Caki2 (cell line): ENCODE measurements at regions not wholly inside any gene's neighbourhood (a gene's known extent, or its start where the extent isn't known, plus 50 kb on each side); places are given as distances from the start of the nearest gene placed in this dataset.

Experiments
- DNase-seq: peaks from one replicate; pipeline ENCODE4 v3.0.0-alpha.2; 2015; ENCODE audit warnings: low read depth
- in situ Hi-C: cut with HindIII; loops from 2 replicates; pipeline ENCODE4 v1.10.0; 2016; ENCODE audit warnings: low sequenced_read_pairs, low pct_unique_long_range_greater_than_20kb, mixed read lengths

GRCh38 chr12:67116134-67116533, 153.0 kb upstream of the CAND1 start:
- DNase-seq = no peak
- in situ Hi-C loops = no loop called here

GRCh38 chr12:67122584-67122983, 146.6 kb upstream of the CAND1 start:
- in situ Hi-C loops = no loop called here
- no peak for DNase-seq

- no peak for DNase-seq
- in situ Hi-C loops = no loop called here
Observed at GRCh38 chr12:67137256-67137655, 131.9 kb upstream of the CAND1 start.

- in situ Hi-C loops = no loop called here
Observed at GRCh38 chr12:67141296-67142018, 127.7 kb upstream of the CAND1 start.

GRCh38 chr12:67145692-67146091, 123.5 kb upstream of the CAND1 start:
- in situ Hi-C loops = no loop called here
- DNase-seq = no peak

More at GRCh38 chr12:67141296-67142018, 127.7 kb upstream of the CAND1 start:
- no peak for DNase-seq

- DNase-seq = no peak
- in situ Hi-C loops = no loop called here
Observed at GRCh38 chr12:67147030-67147429, 122.1 kb upstream of the CAND1 start.

GRCh38 chr12:67147447-67147846, 121.7 kb upstream of the CAND1 start:
- DNase-seq = no peak
- in situ Hi-C loops = no loop called here

- no peak for DNase-seq
- in situ Hi-C loops = no loop called here
Observed at GRCh38 chr12:67148265-67148664, 120.9 kb upstream of the CAND1 start.

- no peak for DNase-seq
- in situ Hi-C loops = no loop called here
Observed at GRCh38 chr12:67151886-67152285, 117.3 kb upstream of the CAND1 start.

GRCh38 chr12:67152451-67152850, 116.7 kb upstream of the CAND1 start:
- no peak for DNase-seq
- in situ Hi-C loops = no loop called here

- DNase-seq = no peak
- in situ Hi-C loops = no loop called here
Observed at GRCh38 chr12:67154901-67155300, 114.3 kb upstream of the CAND1 start.

- in situ Hi-C loops = no loop called here
- peak; percentile 36 for DNase-seq
Observed at GRCh38 chr12:67155863-67156262, 113.3 kb upstream of the CAND1 start.

GRCh38 chr12:67161322-67161918, 107.7 kb upstream of the CAND1 start:
- peak; percentile 39 for DNase-seq
- in situ Hi-C loops = no loop called here

GRCh38 chr12:67173258-67173657, 95.9 kb upstream of the CAND1 start:
- DNase-seq = no peak
- in situ Hi-C loops = no loop called here

GRCh38 chr12:67182551-67182950, 86.6 kb upstream of the CAND1 start:
- no peak for DNase-seq
- in situ Hi-C loops = no loop called here

- peak; percentile 54 for DNase-seq
- in situ Hi-C loops = no loop called here
Observed at GRCh38 chr12:67193704-67194103, 75.5 kb upstream of the CAND1 start.

- in situ Hi-C loops = no loop called here
- no peak for DNase-seq
Observed at GRCh38 chr12:67200386-67200785, 68.8 kb upstream of the CAND1 start.

- in situ Hi-C loops = no loop called here
Observed at GRCh38 chr12:67202011-67202677, 67.0 kb upstream of the CAND1 start.

GRCh38 chr12:67202678-67203012, 66.5 kb upstream of the CAND1 start:
- in situ Hi-C loops = no loop called here
- no peak for DNase-seq

More at GRCh38 chr12:67202011-67202677, 67.0 kb upstream of the CAND1 start:
- DNase-seq = no peak
